GM19468 (cell line): ENCODE measurements at regions not wholly inside any gene's neighbourhood (a gene's known extent, or its start where the extent isn't known, plus 50 kb on each side); places are given as distances from the start of the nearest gene placed in this dataset.

Experiments
- ATAC-seq: cut with Tn5 transposase; IDR thresholded peaks from one replicate; pipeline ENCODE4 v1.9.1; 2021; ENCODE audit warnings: mild to moderate bottlenecking, moderate library complexity, moderate number of reproducible peaks; ENCODE audit not compliant: unreplicated experiment; ENCODE audit errors: extremely low read depth

DNA sequence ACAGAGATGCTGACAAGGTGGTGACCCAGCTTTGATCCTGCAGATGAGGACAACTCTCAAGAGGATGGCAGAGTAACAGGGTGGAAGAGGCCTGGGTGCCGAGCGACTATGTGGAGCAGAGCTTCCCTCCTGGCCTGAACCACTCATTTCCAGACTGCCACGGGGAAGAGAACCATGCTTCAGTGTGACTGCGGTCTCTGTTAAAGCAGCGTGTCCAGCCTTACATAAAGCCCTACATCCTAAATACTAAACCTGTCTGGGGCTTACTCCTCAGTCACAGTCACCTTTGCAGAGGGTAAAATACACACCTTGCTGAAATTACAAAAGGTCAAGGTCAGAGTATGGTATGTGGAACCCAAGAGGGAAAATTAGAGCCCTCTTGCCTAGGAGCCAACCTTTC lies 312.9 kb downstream of the CDC5L start:
- ATAC-seq = no peak

GRCh38 chr6:44701038-44701636 lies 313.6 kb downstream of the CDC5L start:
- ATAC-seq = no peak

GRCh38 chr6:44701637-44702101 lies 314.2 kb downstream of the CDC5L start:
- ATAC-seq = no peak

- ATAC-seq = no peak
These were observed 314.8 kb downstream of the CDC5L start for GRCh38 chr6:44702292-44702691.

- ATAC-seq = no peak
These were observed 317.0 kb downstream of the CDC5L start for GRCh38 chr6:44704240-44705150.

DNA sequence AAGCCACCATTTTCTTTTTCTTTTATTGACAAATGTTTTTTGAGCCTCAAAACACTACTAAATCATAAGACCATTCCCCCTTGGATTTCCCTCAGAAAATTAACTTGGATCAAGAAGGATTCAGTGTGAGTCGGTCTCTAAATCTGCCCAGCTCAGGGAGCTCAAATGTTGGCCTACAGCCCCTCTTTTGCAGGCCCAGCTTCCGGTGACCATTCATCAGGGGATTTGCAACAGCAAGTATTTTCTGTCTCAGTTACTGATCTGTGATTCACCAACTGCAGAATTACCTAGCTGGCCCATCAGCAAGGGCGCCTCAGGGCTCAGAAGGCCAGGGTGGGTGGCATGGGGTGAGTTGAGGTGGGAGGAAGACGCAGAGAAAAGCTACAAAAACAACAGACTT lies 318.1 kb downstream of the CDC5L start:
- ATAC-seq = no peak

GRCh38 chr6:44706011-44706410 lies 318.5 kb downstream of the CDC5L start:
- no peak for ATAC-seq

DNA sequence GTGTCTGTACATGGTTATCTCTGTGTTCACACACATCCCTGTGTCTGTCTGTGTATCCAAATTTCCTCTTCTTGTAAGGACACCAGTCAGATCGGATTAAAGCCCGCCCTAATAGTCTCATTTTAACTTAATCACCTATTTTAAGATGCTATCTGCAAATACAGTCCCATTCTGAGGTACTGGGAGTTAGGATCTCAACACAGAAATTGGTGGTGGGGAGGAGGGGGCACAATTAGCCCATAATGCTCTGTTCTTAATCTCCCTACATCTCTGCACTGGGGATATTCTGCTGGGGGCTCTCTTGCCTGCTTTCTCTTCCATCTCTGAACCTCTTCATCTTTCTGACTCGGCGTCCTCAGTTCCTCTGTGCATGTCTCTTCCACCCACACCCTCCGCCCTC lies 320.7 kb downstream of the CDC5L start:
- ATAC-seq = no peak

- ATAC-seq = no peak
These were observed 325.0 kb downstream of the CDC5L start for GRCh38 chr6:44712353-44713111.

- ATAC-seq = no peak
These were observed 327.7 kb downstream of the CDC5L start for GRCh38 chr6:44715188-44715587.

GRCh38 chr6:44715925-44716324 lies 328.4 kb downstream of the CDC5L start:
- no peak for ATAC-seq

DNA sequence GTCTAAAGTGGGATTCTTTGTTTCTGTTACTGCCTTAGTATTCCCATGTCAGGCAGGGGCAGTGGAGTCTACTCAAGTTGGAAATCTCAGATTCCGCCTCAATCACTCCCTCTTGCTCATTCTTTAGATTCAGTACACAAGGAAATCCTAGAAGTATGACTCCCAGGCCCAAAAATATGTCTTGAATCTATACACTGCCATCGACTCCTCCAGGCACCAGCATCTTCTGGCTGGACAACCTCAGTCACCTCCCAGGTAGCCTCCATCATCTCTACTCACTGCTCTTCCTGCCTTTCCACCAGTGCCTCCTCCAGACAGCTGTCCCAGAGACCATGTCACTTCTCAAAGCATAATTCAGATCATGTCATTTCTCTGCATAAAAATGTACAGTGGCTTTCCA lies 329.9 kb downstream of the CDC5L start:
- no peak for ATAC-seq

- ATAC-seq = no peak
These were observed 334.6 kb downstream of the CDC5L start for GRCh38 chr6:44721954-44722578.

DNA sequence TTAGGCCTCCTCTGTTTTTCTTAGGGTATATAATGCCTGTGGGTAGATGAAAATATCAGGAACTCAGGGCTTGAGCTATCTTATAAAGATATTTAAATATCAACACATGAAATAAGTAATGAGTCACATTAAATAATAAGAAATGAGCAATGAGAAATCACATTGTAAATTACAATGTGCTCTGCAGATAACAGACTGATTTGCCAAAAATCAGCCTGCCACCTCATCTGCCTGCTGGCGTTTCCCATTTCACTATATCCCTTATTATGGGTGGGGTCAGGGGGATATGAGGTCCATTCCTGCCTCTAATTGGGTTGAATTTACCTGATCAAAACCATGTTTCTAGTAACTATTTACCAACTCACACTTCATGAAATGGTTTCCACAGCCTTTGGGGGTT lies 335.2 kb downstream of the CDC5L start:
- ATAC-seq = no peak

- no peak for ATAC-seq
These were observed 336.1 kb downstream of the CDC5L start for GRCh38 chr6:44723439-44724197.

- no peak for ATAC-seq
These were observed 337.6 kb downstream of the CDC5L start for GRCh38 chr6:44725070-44725469.

GRCh38 chr6:44727651-44728630 lies 340.4 kb downstream of the CDC5L start:
- no peak for ATAC-seq

DNA sequence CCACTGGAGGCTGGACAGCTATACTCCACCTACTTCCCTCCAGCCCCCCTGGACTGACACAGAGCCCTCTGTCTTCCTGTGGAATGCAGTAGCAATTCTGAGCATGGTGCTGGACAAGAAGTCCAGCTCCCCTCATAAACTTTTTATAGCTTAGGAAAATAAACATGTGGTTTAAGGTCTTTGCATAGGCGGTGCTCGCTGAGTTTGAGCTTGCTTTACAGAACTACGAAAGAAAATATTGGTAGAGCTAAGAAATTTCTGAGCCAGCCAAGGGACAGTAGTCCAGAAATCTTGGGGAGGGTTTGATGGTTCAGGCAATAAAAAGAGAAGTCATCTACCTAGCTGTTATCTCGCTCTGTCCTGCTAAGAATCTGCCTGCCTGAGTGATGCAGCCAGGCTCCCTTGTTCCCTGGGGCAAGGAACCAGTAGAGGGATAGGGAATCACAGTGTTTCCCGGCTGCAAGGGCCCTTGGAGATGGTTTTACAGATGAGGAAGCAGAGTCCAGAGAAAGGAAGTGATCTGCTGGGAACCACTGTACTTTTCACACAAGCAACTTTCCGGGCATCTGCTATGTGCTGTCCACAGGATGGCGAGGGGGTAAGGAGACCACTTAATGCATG lies 343.4 kb downstream of the CDC5L start:
- no peak for ATAC-seq
